HEK293 (cell line): ENCODE measurements at regions not wholly inside any gene's neighbourhood (a gene's known extent, or its start where the extent isn't known, plus 50 kb on each side); places are given as distances from the start of the nearest gene placed in this dataset.

Experiments used
- MYNN ChIP-seq: fragments of 450-650 bp; formaldehyde crosslinking; IDR thresholded peaks from 2 replicates; pipeline ENCODE4 v1.5.1; 2016; ENCODE audit warnings: missing biosample characterization, missing genetic modification characterization, borderline replicate concordance
- RBAK ChIP-seq: fragments of 450-650 bp; formaldehyde crosslinking; IDR thresholded peaks from 2 replicates; pipeline ENCODE4 v1.5.1; 2016; ENCODE audit warnings: missing biosample characterization, missing genetic modification characterization
- WT1 ChIP-seq: fragments of 450-650 bp; formaldehyde crosslinking; IDR thresholded peaks from 2 replicates; pipeline ENCODE4 v1.5.1; 2016; ENCODE audit warnings: missing biosample characterization, missing genetic modification characterization
- YY1 ChIP-seq: fragments of 450-650 bp; formaldehyde crosslinking; IDR thresholded peaks from 2 replicates; pipeline ENCODE4 v1.5.1; 2018; ENCODE audit warnings: missing biosample characterization, missing genetic modification characterization
- ZNF133 ChIP-seq: fragments of 450-650 bp; formaldehyde crosslinking; IDR thresholded peaks from 2 replicates; pipeline ENCODE4 v1.5.1; 2016; ENCODE audit warnings: missing biosample characterization, missing genetic modification characterization
- ZNF350 ChIP-seq: fragments of 450-650 bp; formaldehyde crosslinking; IDR thresholded peaks from 2 replicates; pipeline ENCODE4 v1.5.0; 2017; ENCODE audit warnings: missing biosample characterization, mild to moderate bottlenecking, missing genetic modification characterization
- ZNF529 ChIP-seq: fragments of 450-650 bp; formaldehyde crosslinking; IDR thresholded peaks from 2 replicates; pipeline ENCODE4 v1.5.1; 2017; ENCODE audit warnings: missing genetic modification characterization, missing biosample characterization; ENCODE audit not compliant: insufficient replicate concordance
- ZNF580 ChIP-seq: fragments of 450-650 bp; formaldehyde crosslinking; IDR thresholded peaks from 2 replicates; pipeline ENCODE4 v1.5.1; 2016; ENCODE audit warnings: missing biosample characterization, missing genetic modification characterization
- ZNF660 ChIP-seq: fragments of 450-650 bp; IDR thresholded peaks from 2 replicates; pipeline ENCODE4 v1.5.1; 2018; ENCODE audit warnings: missing biosample characterization, mild to moderate bottlenecking, missing genetic modification characterization
- ZSCAN4 ChIP-seq: fragments of 450-650 bp; formaldehyde crosslinking; IDR thresholded peaks from 2 replicates; pipeline ENCODE4 v1.5.1; 2017; ENCODE audit warnings: missing biosample characterization, missing genetic modification characterization
- TF ChIP-seq, protein P1 (sequence below): fragments of 450-650 bp; formaldehyde crosslinking; IDR thresholded peaks from 2 replicates; pipeline ENCODE4 v1.5.1; 2016; ENCODE audit warnings: missing biosample characterization, missing genetic modification characterization

GRCh38 chr13:78185700-78186099 is 267.1 kb upstream of the EDNRB start:
- TF ChIP-seq, protein P1, sequence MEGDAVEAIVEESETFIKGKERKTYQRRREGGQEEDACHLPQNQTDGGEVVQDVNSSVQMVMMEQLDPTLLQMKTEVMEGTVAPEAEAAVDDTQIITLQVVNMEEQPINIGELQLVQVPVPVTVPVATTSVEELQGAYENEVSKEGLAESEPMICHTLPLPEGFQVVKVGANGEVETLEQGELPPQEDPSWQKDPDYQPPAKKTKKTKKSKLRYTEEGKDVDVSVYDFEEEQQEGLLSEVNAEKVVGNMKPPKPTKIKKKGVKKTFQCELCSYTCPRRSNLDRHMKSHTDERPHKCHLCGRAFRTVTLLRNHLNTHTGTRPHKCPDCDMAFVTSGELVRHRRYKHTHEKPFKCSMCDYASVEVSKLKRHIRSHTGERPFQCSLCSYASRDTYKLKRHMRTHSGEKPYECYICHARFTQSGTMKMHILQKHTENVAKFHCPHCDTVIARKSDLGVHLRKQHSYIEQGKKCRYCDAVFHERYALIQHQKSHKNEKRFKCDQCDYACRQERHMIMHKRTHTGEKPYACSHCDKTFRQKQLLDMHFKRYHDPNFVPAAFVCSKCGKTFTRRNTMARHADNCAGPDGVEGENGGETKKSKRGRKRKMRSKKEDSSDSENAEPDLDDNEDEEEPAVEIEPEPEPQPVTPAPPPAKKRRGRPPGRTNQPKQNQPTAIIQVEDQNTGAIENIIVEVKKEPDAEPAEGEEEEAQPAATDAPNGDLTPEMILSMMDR: no peak
- no peak for TF ChIP-seq WT1 (tag by site-specific recombination)
- no peak for TF ChIP-seq YY1 (tag by site-specific recombination)
- TF ChIP-seq ZNF133 (tag by site-specific recombination): no peak
- no peak for TF ChIP-seq RBAK (tag by site-specific recombination)
- TF ChIP-seq ZNF529 (tag by site-specific recombination): no peak
- no peak for TF ChIP-seq MYNN (tag by site-specific recombination)
- TF ChIP-seq ZNF350 (tag by site-specific recombination): no peak
- TF ChIP-seq ZNF660 (tag by site-specific recombination): no peak
- no peak for TF ChIP-seq ZNF580 (tag by site-specific recombination)
- TF ChIP-seq ZSCAN4: no peak
